ENCODE measurements at regions not wholly inside any gene's neighbourhood (a gene's known extent, or its start where the extent isn't known, plus 50 kb on each side); places are given as distances from the start of the nearest gene placed in this dataset.

- TF ChIP-seq CTCF (IDR thresholded peaks at IDR 0.05; ENCODE audit: low read depth, low read length) = no peak
- TF ChIP-seq EZH2phosphoT487 (IDR thresholded peaks at IDR 0.05; ENCODE audit: low read depth) = no peak
Observed at GRCh38 chr5:33337637-33337992, 103.2 kb upstream of the TARS1 start.
